Suprapubic skin (tissue), 3 donors: ENCODE measurements at regions not wholly inside any gene's neighbourhood (a gene's known extent, or its start where the extent isn't known, plus 50 kb on each side); places are given as distances from the start of the nearest gene placed in this dataset.

Experiments
- EP300 ChIP-seq: sonication (generic); formaldehyde crosslinking; IDR thresholded peaks from one replicate; pipeline ENCODE4 v1.6.1; 2017; ENCODE audit warnings: antibody characterized with exemption
- POLR2A ChIP-seq, 2 donors: fragments of 450-650 bp; IDR thresholded peaks; one replicate each; pipeline ENCODE4 v1.6.1; 2017; ENCODE audit warnings: antibody characterized with exemption in 2 of 2, mild to moderate bottlenecking in 2 of 2, moderate library complexity in 2 of 2
- TF ChIP-seq, protein P1 (sequence below), 2 donors: fragments of 200-600 bp in 1 of 2; fragments of 450-650 bp in 1 of 2; sonication (generic) in 1 of 2; IDR thresholded peaks; one replicate each; pipeline ENCODE4 v1.5.1; 2016 to 2019; ENCODE audit warnings: antibody characterized with exemption in 2 of 2, mild to moderate bottlenecking in 1 of 2, moderate library complexity in 1 of 2

- TF ChIP-seq, protein P1, sequence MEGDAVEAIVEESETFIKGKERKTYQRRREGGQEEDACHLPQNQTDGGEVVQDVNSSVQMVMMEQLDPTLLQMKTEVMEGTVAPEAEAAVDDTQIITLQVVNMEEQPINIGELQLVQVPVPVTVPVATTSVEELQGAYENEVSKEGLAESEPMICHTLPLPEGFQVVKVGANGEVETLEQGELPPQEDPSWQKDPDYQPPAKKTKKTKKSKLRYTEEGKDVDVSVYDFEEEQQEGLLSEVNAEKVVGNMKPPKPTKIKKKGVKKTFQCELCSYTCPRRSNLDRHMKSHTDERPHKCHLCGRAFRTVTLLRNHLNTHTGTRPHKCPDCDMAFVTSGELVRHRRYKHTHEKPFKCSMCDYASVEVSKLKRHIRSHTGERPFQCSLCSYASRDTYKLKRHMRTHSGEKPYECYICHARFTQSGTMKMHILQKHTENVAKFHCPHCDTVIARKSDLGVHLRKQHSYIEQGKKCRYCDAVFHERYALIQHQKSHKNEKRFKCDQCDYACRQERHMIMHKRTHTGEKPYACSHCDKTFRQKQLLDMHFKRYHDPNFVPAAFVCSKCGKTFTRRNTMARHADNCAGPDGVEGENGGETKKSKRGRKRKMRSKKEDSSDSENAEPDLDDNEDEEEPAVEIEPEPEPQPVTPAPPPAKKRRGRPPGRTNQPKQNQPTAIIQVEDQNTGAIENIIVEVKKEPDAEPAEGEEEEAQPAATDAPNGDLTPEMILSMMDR (IDR thresholded peaks at IDR 0.05), result no peak
- TF ChIP-seq POLR2A (IDR thresholded peaks at IDR 0.05) (no peak), EP300 (no peak)
These were observed 53.4 kb upstream of the SALL3 start for GRCh38 chr18:78926243-78926615.
